GM12874 (cell line): ENCODE measurements at regions not wholly inside any gene's neighbourhood (a gene's known extent, or its start where the extent isn't known, plus 50 kb on each side); places are given as distances from the start of the nearest gene placed in this dataset.

ENCODE experiments used
- TF ChIP-seq, protein P1 (sequence below): IDR thresholded peaks from 2 replicates; pipeline ENCODE4 v1.5.1; 2011; ENCODE audit warnings: low read depth, mild to moderate bottlenecking, control low read depth, low read length, moderate library complexity; ENCODE audit not compliant: insufficient read depth

DNA sequence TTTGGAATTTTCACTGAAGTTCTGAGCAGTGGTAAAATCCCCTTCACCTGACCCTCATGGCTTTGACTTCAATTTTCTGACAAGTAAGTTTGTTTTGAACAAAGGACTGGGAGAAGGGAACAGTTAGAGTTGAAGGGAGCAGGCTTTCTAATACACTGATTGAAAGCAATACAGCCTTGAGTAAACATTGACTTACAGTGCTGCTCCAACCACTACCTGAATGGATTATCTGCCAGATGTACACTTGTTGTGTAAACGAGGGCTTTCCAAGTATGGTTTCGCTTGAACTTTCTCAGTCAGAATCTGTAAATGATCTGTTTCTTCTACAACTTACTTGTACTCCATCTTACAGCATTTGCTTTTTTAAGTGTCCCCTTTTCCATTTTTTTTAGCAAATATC is 1414.9 kb upstream of the NUDT12 start:
- TF ChIP-seq, protein P1, sequence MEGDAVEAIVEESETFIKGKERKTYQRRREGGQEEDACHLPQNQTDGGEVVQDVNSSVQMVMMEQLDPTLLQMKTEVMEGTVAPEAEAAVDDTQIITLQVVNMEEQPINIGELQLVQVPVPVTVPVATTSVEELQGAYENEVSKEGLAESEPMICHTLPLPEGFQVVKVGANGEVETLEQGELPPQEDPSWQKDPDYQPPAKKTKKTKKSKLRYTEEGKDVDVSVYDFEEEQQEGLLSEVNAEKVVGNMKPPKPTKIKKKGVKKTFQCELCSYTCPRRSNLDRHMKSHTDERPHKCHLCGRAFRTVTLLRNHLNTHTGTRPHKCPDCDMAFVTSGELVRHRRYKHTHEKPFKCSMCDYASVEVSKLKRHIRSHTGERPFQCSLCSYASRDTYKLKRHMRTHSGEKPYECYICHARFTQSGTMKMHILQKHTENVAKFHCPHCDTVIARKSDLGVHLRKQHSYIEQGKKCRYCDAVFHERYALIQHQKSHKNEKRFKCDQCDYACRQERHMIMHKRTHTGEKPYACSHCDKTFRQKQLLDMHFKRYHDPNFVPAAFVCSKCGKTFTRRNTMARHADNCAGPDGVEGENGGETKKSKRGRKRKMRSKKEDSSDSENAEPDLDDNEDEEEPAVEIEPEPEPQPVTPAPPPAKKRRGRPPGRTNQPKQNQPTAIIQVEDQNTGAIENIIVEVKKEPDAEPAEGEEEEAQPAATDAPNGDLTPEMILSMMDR = no peak

DNA sequence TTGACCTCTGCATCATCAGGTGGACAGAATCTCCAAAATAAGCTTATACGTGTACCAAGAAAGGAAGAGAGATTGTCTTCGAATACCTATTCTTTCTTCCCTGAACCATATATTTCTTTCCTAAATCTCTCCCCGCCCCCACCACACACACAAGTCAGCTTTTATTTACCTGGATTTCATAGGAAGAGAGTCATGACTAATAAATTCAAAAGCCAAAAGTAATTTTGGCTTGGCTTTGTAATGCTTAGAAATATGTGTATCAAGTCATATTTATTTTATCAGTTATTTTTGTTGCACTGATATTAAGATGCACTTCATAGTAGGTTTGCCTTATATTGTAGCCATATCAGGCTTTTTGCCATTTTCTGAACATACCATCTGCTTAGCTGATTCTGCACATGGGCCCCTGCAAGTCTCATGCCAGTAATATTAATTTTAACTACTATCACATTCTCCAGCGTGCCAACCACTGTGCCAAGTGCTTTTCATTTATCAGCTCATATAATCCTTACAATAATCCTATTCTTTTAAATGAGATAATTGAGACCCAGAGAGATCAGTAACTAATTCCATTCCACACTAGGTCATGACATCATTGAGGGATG is 1405.3 kb upstream of the NUDT12 start:
- TF ChIP-seq, protein P1 = no peak

DNA sequence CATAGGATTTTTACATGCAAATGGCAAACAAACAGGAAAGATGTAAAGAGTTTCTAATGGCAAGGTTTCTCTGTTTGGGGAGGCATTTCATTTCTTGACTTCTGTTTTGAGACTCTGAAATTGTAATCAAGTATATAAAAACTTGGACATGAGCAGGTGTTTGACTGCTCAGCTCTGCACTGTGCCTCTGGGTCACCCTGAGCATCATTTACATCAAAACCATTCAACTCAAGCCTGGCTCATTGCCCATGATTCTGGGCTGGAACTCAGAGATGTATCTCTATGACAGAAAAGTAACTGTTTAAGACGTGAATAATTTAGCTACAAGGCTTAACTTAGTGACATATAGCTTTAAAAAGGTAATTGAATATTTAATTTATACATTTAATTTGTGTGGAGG is 1402.4 kb upstream of the NUDT12 start:
- TF ChIP-seq, protein P1 = no peak

DNA sequence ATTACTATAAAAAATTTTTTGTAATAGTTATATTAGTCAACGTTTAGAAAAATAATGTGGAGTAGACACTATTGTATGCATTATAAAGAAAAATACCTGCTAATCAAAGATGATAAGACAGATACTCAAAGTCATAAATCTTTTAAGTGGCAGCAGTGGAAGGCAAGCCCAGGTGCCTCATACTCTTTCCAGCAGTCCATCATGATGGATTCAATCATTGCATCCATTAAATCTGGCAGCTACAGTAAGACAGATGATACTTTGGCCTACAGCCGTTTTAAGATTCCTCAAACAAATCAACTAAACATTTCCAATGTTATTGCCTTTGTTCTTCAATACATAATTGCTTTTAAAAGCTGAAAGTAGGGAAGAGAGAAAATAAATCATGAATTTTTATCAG is 1392.9 kb upstream of the NUDT12 start:
- TF ChIP-seq, protein P1 = no peak

DNA sequence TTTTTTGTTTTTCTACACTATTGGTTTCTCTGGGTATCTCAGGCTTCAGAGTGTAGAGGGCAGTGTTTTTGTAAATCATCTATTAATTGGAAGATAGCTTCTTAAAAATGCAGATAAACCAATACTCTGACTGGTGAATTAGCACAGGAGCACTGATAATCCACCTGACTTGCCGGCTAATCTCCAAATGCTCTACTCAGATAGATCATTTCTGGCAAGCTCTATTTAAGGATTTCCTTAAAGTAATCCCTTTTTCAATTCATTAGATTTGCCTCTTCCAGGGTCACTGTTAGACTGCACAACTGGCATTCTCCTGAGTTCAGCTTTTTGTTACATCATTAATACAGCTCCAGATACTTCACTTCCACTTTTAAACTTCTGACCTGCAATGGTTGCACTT is 1390.3 kb upstream of the NUDT12 start:
- TF ChIP-seq, protein P1 = no peak

DNA sequence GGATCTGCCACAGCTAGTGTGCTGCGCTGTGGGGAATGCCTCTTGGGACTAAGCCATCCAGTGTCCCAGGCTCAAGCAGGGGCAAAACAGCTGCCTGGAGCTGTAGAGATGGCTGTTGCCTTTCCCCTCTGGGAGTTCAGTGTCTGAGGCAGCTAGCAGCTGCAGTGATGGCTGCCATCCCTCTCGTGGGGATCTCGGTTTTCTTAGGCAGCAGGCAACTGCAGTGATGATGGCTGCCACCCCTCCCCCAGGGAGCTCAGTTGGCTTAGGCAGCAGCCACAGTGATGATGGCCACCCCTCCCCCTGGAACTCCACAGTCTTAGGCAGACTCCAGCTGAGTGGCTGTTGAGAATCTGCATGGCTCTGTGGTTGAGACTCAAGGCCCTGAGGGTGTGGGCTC is 1389.2 kb upstream of the NUDT12 start:
- TF ChIP-seq, protein P1 = no peak

DNA sequence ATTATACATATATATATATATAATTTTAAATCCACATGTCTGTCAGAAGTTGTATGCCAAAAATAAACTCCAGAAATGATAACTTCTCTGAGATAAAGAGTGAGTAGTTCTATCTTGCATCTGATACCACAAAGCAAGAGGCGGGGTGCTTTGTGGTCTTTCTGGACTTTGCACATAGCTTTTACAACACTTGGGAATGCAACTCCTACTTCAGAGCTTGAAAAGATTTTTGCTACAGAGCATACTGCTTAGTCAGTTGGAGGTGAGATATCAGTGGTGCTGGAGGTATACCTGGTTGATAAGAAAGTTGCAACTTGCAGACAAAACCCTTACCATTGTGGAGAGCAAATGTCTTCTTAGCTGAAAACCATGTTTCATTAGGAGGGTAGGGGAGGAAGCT is 1384.5 kb upstream of the NUDT12 start:
- TF ChIP-seq, protein P1 = no peak
